NB4 (cell line): ENCODE measurements at regions not wholly inside any gene's neighbourhood (a gene's known extent, or its start where the extent isn't known, plus 50 kb on each side); places are given as distances from the start of the nearest gene placed in this dataset.

Source experiments
- DNase-seq: peaks from one replicate; pipeline ENCODE4 v3.0.0; 2010; ENCODE audit warnings: low read depth
- H3K4me3 ChIP-seq: one replicate; pipeline ENCODE4 v1.5.1; 2011; ENCODE audit warnings: mild to moderate bottlenecking, low read depth, low read length, moderate library complexity
- CTCF ChIP-seq: IDR thresholded peaks from one replicate; pipeline ENCODE4 v1.5.1; 2012; ENCODE audit warnings: low read depth, low read length
- MYC ChIP-seq: IDR thresholded peaks from 2 replicates; pipeline ENCODE4 v1.6.1; 2011; ENCODE audit warnings: low read depth, low read length
- POLR2A ChIP-seq: IDR thresholded peaks from 2 replicates; pipeline ENCODE4 v1.6.1; 2011; ENCODE audit warnings: mild to moderate bottlenecking; ENCODE audit not compliant: insufficient read length; ENCODE audit errors: extremely low read depth
- TF ChIP-seq, protein P1 (sequence below): IDR thresholded peaks from 2 replicates; pipeline ENCODE4 v1.6.1; 2011; ENCODE audit warnings: low read depth, low read length

GRCh38 chr16:85329059-85329812, 217.0 kb upstream of the CIBAR2 start:
- H3K4me3 ChIP-seq = no peak overlapping the region
- TF ChIP-seq, protein P1, sequence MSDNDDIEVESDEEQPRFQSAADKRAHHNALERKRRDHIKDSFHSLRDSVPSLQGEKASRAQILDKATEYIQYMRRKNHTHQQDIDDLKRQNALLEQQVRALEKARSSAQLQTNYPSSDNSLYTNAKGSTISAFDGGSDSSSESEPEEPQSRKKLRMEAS = no peak
- TF ChIP-seq POLR2A = no peak
- TF ChIP-seq CTCF = no peak
- no peak for TF ChIP-seq MYC
- peak; percentile 34 for DNase-seq

DNA sequence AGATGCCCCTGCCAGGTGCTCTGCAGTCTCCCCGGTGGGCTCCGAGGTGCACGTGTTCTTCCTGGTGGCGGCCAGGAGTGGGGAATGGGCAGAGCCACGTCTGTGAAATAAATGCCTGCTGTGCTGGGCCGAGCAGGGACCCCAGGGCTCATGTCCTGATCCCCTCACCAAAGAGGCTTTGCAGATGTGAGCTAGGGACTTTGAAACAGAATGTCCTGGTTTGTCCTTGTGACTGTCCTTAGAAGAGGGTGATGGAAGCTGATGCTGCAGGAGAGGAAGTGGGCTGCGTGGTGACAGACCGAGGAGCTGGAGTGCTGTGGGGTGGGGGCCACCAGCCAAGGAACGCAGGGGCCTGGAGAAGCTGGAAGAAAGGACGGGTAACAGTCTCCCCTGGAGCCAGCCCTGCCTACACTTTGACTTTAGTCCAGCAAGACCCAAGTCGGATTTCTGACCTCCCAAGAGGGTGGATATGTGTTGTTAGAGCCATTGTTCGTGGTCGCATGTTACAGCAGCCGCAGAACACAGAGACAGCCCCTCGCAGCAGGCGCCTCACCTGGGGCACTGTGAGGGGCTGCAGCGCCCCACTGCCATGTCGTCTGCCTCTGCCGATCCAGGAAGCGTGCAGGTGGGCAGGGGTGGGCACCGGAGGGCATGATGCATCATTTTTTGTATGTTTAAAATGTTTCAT, 217.9 kb upstream of the CIBAR2 start:
- H3K4me3 ChIP-seq = no peak overlapping the region
- TF ChIP-seq MYC = no peak
- DNase-seq = peak; percentile 33

- peak; percentile 77 for DNase-seq
- H3K4me3 ChIP-seq = no peak overlapping the region
- TF ChIP-seq CTCF (peak; percentile 68), MYC (peak; percentile 74), POLR2A (no peak)
- TF ChIP-seq, protein P1 = peak; percentile 89
Observed at GRCh38 chr16:85330694-85331188, 218.5 kb upstream of the CIBAR2 start.

- no peak for DNase-seq
- H3K4me3 ChIP-seq = no peak overlapping the region
- TF ChIP-seq POLR2A (no peak), MYC (no peak), CTCF (no peak)
- TF ChIP-seq, protein P1 = no peak
Observed at GRCh38 chr16:85331688-85332087, 219.4 kb upstream of the CIBAR2 start.

DNA sequence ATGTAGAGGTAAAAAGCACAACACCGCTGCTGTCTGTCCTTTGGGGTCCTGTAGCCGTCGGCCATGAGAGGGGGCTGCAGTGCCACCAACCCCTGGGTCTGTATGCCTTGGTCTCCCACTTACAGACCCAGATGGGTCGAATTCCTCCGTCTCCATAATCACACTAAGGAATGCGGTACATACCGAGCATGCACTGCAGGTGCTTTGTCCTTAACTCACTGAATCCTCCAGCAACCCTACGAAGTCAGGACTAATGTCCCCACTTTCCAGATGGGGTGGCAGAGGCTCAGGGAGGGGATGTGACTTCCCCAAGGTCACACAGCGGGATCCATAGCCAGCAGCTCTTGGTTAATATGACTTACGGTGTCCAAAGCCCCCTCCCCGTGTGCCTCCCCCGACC, 219.9 kb upstream of the CIBAR2 start:
- H3K4me3 ChIP-seq = no peak overlapping the region

GRCh38 chr16:85333337-85333736, 221.1 kb upstream of the CIBAR2 start:
- no peak for DNase-seq
- H3K4me3 ChIP-seq = no peak overlapping the region
- TF ChIP-seq, protein P1 = no peak
- no peak for TF ChIP-seq CTCF
- TF ChIP-seq MYC = no peak
- TF ChIP-seq POLR2A = no peak

More for the DNA sequence above, 219.9 kb upstream of the CIBAR2 start:
- no peak for TF ChIP-seq MYC
- no peak for DNase-seq
